ENCODE measurements at regions not wholly inside any gene's neighbourhood (a gene's known extent, or its start where the extent isn't known, plus 50 kb on each side); places are given as distances from the start of the nearest gene placed in this dataset.

GRCh38 chr6:14286634-14287428 lies 169.3 kb downstream of the CD83 start:
- no peak overlapping the region for H3K4me2 ChIP-seq
- H3K9ac ChIP-seq, result no peak overlapping the region

More at GRCh38 chr6:14286634-14287428, 169.3 kb downstream of the CD83 start:
- H3K27me3 ChIP-seq (ENCODE audit: insufficient read depth), result no peaks in the 10 kb centered on the region
- no peaks in the 10 kb centered on the region for H4K20me1 ChIP-seq (ENCODE audit: insufficient read depth)
- ChIA-PET CTCF (no interaction called here), POLR2A (no interaction called here)
- no peak overlapping the region for H2AFZ ChIP-seq (ENCODE audit: low read depth)
- no peaks in the 10 kb centered on the region for H3K9me2 ChIP-seq
- H3K9me3 ChIP-seq, result no peaks in the 10 kb centered on the region
- no peaks in the 10 kb centered on the region for H3K4me1 ChIP-seq (ENCODE audit: control insufficient read depth in 1 of 2, insufficient read depth in 2 of 2, low read depth in 1 of 2, low read length in 1 of 2)
- peak overlapping the region in 1 of 2 experiments; percentile 49; a peak in 2 of 4 replicates for H3K27ac ChIP-seq (ENCODE audit: low read depth in 2 of 2, low read length in 1 of 2)
- no peak overlapping the region for H3K4me3 ChIP-seq (ENCODE audit: low read depth in 2 of 2, low read length in 1 of 2)
- peaks cover 9% of the 10 kb centered on the region for H3F3A ChIP-seq (replicated peaks; ENCODE audit: insufficient read depth)
- no peaks in the 10 kb centered on the region for H3K36me3 ChIP-seq (replicated peaks in 1 of 2; ENCODE audit: control insufficient read depth in 1 of 2, insufficient read depth in 2 of 2, low read length in 1 of 2)
- H3K79me2 ChIP-seq (ENCODE audit: insufficient read depth), result no peaks in the 10 kb centered on the region
- TF ChIP-seq FOXM1 (IDR thresholded peaks at IDR 0.05; ENCODE audit: low read depth) (no peak), GATA2 (CRISPR knock-in tag; IDR thresholded peaks at IDR 0.05) (no peak), PBX3 (IDR thresholded peaks at IDR 0.05) (no peak), RXRA (IDR thresholded peaks at IDR 0.05; ENCODE audit: borderline replicate concordance, low read depth) (no peak), RAD21 (IDR thresholded peaks at IDR 0.05; ENCODE audit: low read length) (no peak), MAX (IDR thresholded peaks at IDR 0.05; ENCODE audit: low read depth) (no peak), TAF1 (IDR thresholded peaks at IDR 0.05; ENCODE audit: borderline replicate concordance, low read depth, low read length) (no peak), SIN3A (IDR thresholded peaks at IDR 0.05; ENCODE audit: borderline replicate concordance, low read depth, low read length) (no peak), USF2 (IDR thresholded peaks at IDR 0.05; ENCODE audit: borderline replicate concordance, low read depth, low read length) (no peak), YY1 (IDR thresholded peaks at IDR 0.05; ENCODE audit: low read depth) (no peak), NRF1 (IDR thresholded peaks at IDR 0.05; ENCODE audit: low read depth, low read length) (no peak), IRF3 (IDR thresholded peaks at IDR 0.05; ENCODE audit: low read depth, low read length) (no peak), EZH2phosphoT487 (IDR thresholded peaks at IDR 0.05; ENCODE audit: borderline replicate concordance, low read depth) (no peak), EP300 (IDR thresholded peaks at IDR 0.05; ENCODE audit: borderline replicate concordance in 1 of 2, low read depth in 1 of 2, low read length in 1 of 2) (no peak), NFIC (IDR thresholded peaks at IDR 0.05; ENCODE audit: borderline replicate concordance) (no peak), TCF12 (IDR thresholded peaks at IDR 0.05) (no peak), ZBTB33 (IDR thresholded peaks at IDR 0.05; ENCODE audit: borderline replicate concordance, low read depth) (no peak), GABPA (IDR thresholded peaks at IDR 0.05; ENCODE audit: low read depth) (no peak)
- 36% methylated on average over 1 of the region's 1 CpG for WGBS (ENCODE audit: low lambda C conversion rate)
- DNase-seq, result no peak

All from SK-N-SH (cell line).